H9 (cell line): ENCODE measurements at regions not wholly inside any gene's neighbourhood (a gene's known extent, or its start where the extent isn't known, plus 50 kb on each side); places are given as distances from the start of the nearest gene placed in this dataset.
"Not testable (repeated sequence)": the region's sequence is repeated elsewhere in the genome, so short reads cannot be mapped to it uniquely, and the experiment has no call there.

Experiments
- DNase-seq: peaks from one replicate; pipeline ENCODE4 v3.0.0-alpha.2; 2017
- H2AFZ ChIP-seq: one replicate; pipeline ENCODE4 v1.6.1; 2013; ENCODE audit warnings: mild to moderate bottlenecking, low read length, control low read depth, moderate library complexity
- H2AK5ac ChIP-seq: 2 replicates; pipeline ENCODE4 v1.6.1; 2013; ENCODE audit warnings: low read length, control low read depth, mixed read lengths; ENCODE audit not compliant: insufficient read length
- H2BK120ac ChIP-seq: one replicate; pipeline ENCODE4 v1.6.1; 2013; ENCODE audit warnings: low read depth, mild to moderate bottlenecking, low read length, control low read depth, inconsistent platforms; ENCODE audit not compliant: poor library complexity, severe bottlenecking
- H2BK12ac ChIP-seq: 2 replicates; pipeline ENCODE4 v1.6.1; 2013; ENCODE audit warnings: low read length, control low read depth, mixed read lengths, low read depth; ENCODE audit not compliant: insufficient read length
- H2BK15ac ChIP-seq: 2 replicates; pipeline ENCODE4 v1.6.1; 2013; ENCODE audit warnings: low read depth, low read length, control low read depth
- H2BK20ac ChIP-seq: one replicate; pipeline ENCODE4 v1.6.1; 2013; ENCODE audit warnings: low read depth, mild to moderate bottlenecking, low read length, control low read depth, inconsistent platforms; ENCODE audit not compliant: poor library complexity, severe bottlenecking
- H2BK5ac ChIP-seq: 2 replicates; pipeline ENCODE4 v1.6.1; 2013; ENCODE audit warnings: low read length, control low read depth, mixed read lengths; ENCODE audit not compliant: insufficient read length
- H3K14ac ChIP-seq: 2 replicates; pipeline ENCODE4 v1.6.1; 2013; ENCODE audit warnings: low read length, control low read depth; ENCODE audit not compliant: insufficient read depth
- H3K18ac ChIP-seq: 2 replicates; pipeline ENCODE4 v1.6.1; 2013; ENCODE audit warnings: low read depth, mild to moderate bottlenecking, mixed read lengths, low read length, control low read depth; ENCODE audit not compliant: insufficient read length
- H3K23ac ChIP-seq: 2 replicates; pipeline ENCODE4 v1.6.1; 2013; ENCODE audit warnings: low read length, control low read depth, mixed read lengths, low read depth; ENCODE audit not compliant: insufficient read length
- H3K23me2 ChIP-seq: 2 replicates; pipeline ENCODE4 v1.6.1; 2013; ENCODE audit warnings: low read depth, mild to moderate bottlenecking, mixed read lengths, low read length, control low read depth; ENCODE audit not compliant: insufficient read length, poor library complexity, severe bottlenecking
- H3K27ac ChIP-seq: 2 replicates; pipeline ENCODE4 v1.5.1; 2013; ENCODE audit warnings: low read length, control low read depth, mixed read lengths, low read depth; ENCODE audit not compliant: insufficient read length
- H3K27me3 ChIP-seq: 2 replicates; pipeline ENCODE4 v1.6.1; 2013; ENCODE audit warnings: low read length, control low read depth, inconsistent platforms; ENCODE audit not compliant: insufficient read depth
- H3K4ac ChIP-seq: 2 replicates; pipeline ENCODE4 v1.6.1; 2013; ENCODE audit warnings: low read depth, mild to moderate bottlenecking, control low read depth, inconsistent platforms, low read length, moderate library complexity
- H3K4me1 ChIP-seq: 2 replicates; pipeline ENCODE4 v1.6.1; 2013; ENCODE audit warnings: low read length, control low read depth, inconsistent platforms; ENCODE audit not compliant: insufficient read depth
- H3K4me2 ChIP-seq: 2 replicates; pipeline ENCODE4 v1.6.1; 2013; ENCODE audit warnings: low read length, control low read depth, mixed read lengths; ENCODE audit not compliant: insufficient read length, insufficient read depth
- H3K56ac ChIP-seq: 2 replicates; pipeline ENCODE4 v1.6.1; 2013; ENCODE audit warnings: low read depth, mild to moderate bottlenecking, mixed read lengths, low read length, control low read depth; ENCODE audit not compliant: insufficient read length
- H3K79me1 ChIP-seq: 2 replicates; pipeline ENCODE4 v1.6.1; 2013; ENCODE audit warnings: low read depth, mild to moderate bottlenecking, moderate library complexity, low read length, control low read depth, inconsistent platforms; ENCODE audit not compliant: insufficient read depth, poor library complexity, severe bottlenecking
- H3K79me2 ChIP-seq: 2 replicates; pipeline ENCODE4 v1.6.1; 2013; ENCODE audit warnings: low read length, control low read depth, inconsistent platforms; ENCODE audit not compliant: insufficient read depth
- H3K9ac ChIP-seq: 2 replicates; pipeline ENCODE4 v1.6.1; 2013; ENCODE audit warnings: low read length, control low read depth, mixed read lengths; ENCODE audit not compliant: insufficient read length; ENCODE audit errors: extremely low read depth
- H3K9me3 ChIP-seq: one replicate; pipeline ENCODE4 v1.6.1; 2013; ENCODE audit warnings: low read depth, low read length, inconsistent platforms; ENCODE audit not compliant: control insufficient read depth
- H3T11ph ChIP-seq: one replicate; pipeline ENCODE4 v1.6.1; 2013; ENCODE audit warnings: mild to moderate bottlenecking, low read length, control low read depth, inconsistent platforms
- H4K20me1 ChIP-seq: one replicate; pipeline ENCODE4 v1.6.1; 2013; ENCODE audit not compliant: control insufficient read depth, insufficient read length, insufficient read depth
- H4K5ac ChIP-seq: 2 replicates; pipeline ENCODE4 v1.6.1; 2013; ENCODE audit warnings: low read depth, mild to moderate bottlenecking, mixed read lengths, low read length, control low read depth; ENCODE audit not compliant: insufficient read length
- H4K8ac ChIP-seq: replicated peaks from 2 replicates; pipeline ENCODE4 v1.6.1; 2013; ENCODE audit warnings: low read length, control low read depth, mixed read lengths, low read depth; ENCODE audit not compliant: insufficient read length
- H4K91ac ChIP-seq: 2 replicates; pipeline ENCODE4 v1.6.1; 2013; ENCODE audit warnings: low read depth, mild to moderate bottlenecking, moderate library complexity, mixed read lengths, low read length, control low read depth; ENCODE audit not compliant: insufficient read length
- H3K27ac Mint-ChIP-seq, 3 experiments: 2 replicates in 2 of 3; 3 replicates in 1 of 3; pipeline ENCODE4 v1.8.0; 2020 to 2021; ENCODE audit warnings: mixed read lengths in 3 of 3, mild to moderate bottlenecking in 1 of 3, moderate library complexity in 1 of 3
- H3K27me3 Mint-ChIP-seq: 2 replicates; pipeline ENCODE4 v1.8.0; 2021; ENCODE audit warnings: low read depth, mild to moderate bottlenecking, moderate library complexity, mixed read lengths
- H3K36me3 Mint-ChIP-seq, 3 experiments: 2 replicates in 2 of 3; 3 replicates in 1 of 3; pipeline ENCODE4 v1.8.0; 2020 to 2021; ENCODE audit warnings: low read depth in 3 of 3, mixed read lengths in 3 of 3; ENCODE audit not compliant: insufficient read depth in 1 of 3
- H3K4me1 Mint-ChIP-seq, 2 experiments: 2 replicates each; pipeline ENCODE4 v1.8.0; 2020; ENCODE audit warnings: mixed read lengths in 2 of 2
- H3K4me3 Mint-ChIP-seq, 2 experiments: 2 replicates in 1 of 2; 3 replicates in 1 of 2; pipeline ENCODE4 v1.8.0; 2020 to 2021; ENCODE audit warnings: mild to moderate bottlenecking in 2 of 2, mixed read lengths in 2 of 2, moderate library complexity in 1 of 2
- H3K9me3 Mint-ChIP-seq, 2 experiments: 2 replicates in 1 of 2; 3 replicates in 1 of 2; pipeline ENCODE4 v1.8.0; 2020; ENCODE audit warnings: mild to moderate bottlenecking in 2 of 2, mixed read lengths in 2 of 2, moderate library complexity in 1 of 2
- WGBS: extraction: QIAGEN DNeasy Blood & Tissue Kit; methylation state at CpG from one replicate; pipeline ENCODE4 v1.1.7; 2013; ENCODE audit warnings: missing lambda C conversion rate, low lambda C conversion rate, mixed read lengths; ENCODE audit not compliant: insufficient read length; ENCODE audit errors: extremely low coverage; 5-methylcytosine and 5-hydroxymethylcytosine counted together

GRCh38 chr3:125836011-125836551 is 132.9 kb upstream of the ROPN1B start:
- H2BK20ac ChIP-seq, H4K20me1 ChIP-seq, H3K4me2 ChIP-seq, H3T11ph ChIP-seq, H3K27ac ChIP-seq, H3K23me2 ChIP-seq, H2AFZ ChIP-seq, H2BK120ac ChIP-seq, H3K23ac ChIP-seq, H2BK15ac ChIP-seq, H3K36me3 Mint-ChIP-seq, H4K91ac ChIP-seq, H3K4ac ChIP-seq, H3K9me3 Mint-ChIP-seq, H3K14ac ChIP-seq, H2AK5ac ChIP-seq, H3K79me1 ChIP-seq, H3K56ac ChIP-seq, H3K79me2 ChIP-seq, H3K4me3 Mint-ChIP-seq, H3K27me3 Mint-ChIP-seq, H3K4me1 ChIP-seq, H4K5ac ChIP-seq, H4K8ac ChIP-seq, H3K9me3 ChIP-seq, H3K27me3 ChIP-seq, H2BK5ac ChIP-seq, H3K9ac ChIP-seq, H2BK12ac ChIP-seq: not testable (repeated sequence)
- peak overlapping the region; percentile 85 for H3K18ac ChIP-seq
- Mint-ChIP-seq H3K27ac (peak overlapping the region; percentile 36 to 86 (median 52); a peak in 4 of 7 replicates), H3K4me1 (peaks cover 38 to 50% of the 10 kb centered on the region in 2 experiments)
- peak; percentile 50 for DNase-seq
- no CpG with 5 or more reads among the region's 11 CpGs for WGBS

- H3K79me1 ChIP-seq, H2BK15ac ChIP-seq, H4K8ac ChIP-seq, H2BK20ac ChIP-seq, H4K91ac ChIP-seq, H3K9ac ChIP-seq, H2AFZ ChIP-seq, H3K56ac ChIP-seq, H3K4ac ChIP-seq, H3K4me1 ChIP-seq, H3K14ac ChIP-seq, H3K36me3 Mint-ChIP-seq, H3K18ac ChIP-seq, H3K4me3 Mint-ChIP-seq, H3K27me3 ChIP-seq, H4K5ac ChIP-seq, H3K9me3 Mint-ChIP-seq, H3K4me2 ChIP-seq, H2BK12ac ChIP-seq, H2BK120ac ChIP-seq, H3K79me2 ChIP-seq, H2BK5ac ChIP-seq, H3K9me3 ChIP-seq, H3K27ac ChIP-seq, H2AK5ac ChIP-seq, H3K23ac ChIP-seq, H3T11ph ChIP-seq, H3K27me3 Mint-ChIP-seq, H3K23me2 ChIP-seq, H4K20me1 ChIP-seq, DNase-seq: not testable (repeated sequence)
- no CpG with 5 or more reads among the region's 8 CpGs for WGBS
- H3K4me1 Mint-ChIP-seq, result peaks cover 33 to 45% of the 10 kb centered on the region in 2 experiments
- H3K27ac Mint-ChIP-seq, result peak overlapping the region in 2 of 3 experiments; percentile 59 to 86; a peak in 2 of 7 replicates
These were observed 132.2 kb upstream of the ROPN1B start for GRCh38 chr3:125836786-125837185.
